ENCODE measurements at regions not wholly inside any gene's neighbourhood (a gene's known extent, or its start where the extent isn't known, plus 50 kb on each side); places are given as distances from the start of the nearest gene placed in this dataset.

DNA sequence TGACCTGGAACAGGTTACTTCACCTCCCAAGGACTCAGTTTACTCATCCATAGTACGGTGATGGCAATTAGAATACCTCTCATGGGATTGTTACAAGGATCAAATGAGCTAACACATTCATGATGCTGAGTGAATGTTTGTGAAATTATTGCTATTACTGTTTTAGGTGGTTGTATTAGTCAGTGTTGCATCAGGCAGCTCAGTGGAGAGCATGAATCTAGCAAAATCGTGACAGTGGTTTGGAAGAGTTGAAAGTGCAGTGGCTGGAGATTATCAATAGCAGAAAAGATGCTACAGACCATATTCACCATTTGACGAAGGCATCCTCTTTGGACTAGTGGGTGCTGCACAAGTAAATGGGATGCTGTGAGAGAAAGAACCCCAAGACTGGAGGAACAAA, 50.4 kb upstream of the CTNNBL1 start:
- TF ChIP-seq, protein P1, sequence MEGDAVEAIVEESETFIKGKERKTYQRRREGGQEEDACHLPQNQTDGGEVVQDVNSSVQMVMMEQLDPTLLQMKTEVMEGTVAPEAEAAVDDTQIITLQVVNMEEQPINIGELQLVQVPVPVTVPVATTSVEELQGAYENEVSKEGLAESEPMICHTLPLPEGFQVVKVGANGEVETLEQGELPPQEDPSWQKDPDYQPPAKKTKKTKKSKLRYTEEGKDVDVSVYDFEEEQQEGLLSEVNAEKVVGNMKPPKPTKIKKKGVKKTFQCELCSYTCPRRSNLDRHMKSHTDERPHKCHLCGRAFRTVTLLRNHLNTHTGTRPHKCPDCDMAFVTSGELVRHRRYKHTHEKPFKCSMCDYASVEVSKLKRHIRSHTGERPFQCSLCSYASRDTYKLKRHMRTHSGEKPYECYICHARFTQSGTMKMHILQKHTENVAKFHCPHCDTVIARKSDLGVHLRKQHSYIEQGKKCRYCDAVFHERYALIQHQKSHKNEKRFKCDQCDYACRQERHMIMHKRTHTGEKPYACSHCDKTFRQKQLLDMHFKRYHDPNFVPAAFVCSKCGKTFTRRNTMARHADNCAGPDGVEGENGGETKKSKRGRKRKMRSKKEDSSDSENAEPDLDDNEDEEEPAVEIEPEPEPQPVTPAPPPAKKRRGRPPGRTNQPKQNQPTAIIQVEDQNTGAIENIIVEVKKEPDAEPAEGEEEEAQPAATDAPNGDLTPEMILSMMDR (IDR thresholded peaks at IDR 0.05): no peak
- H3K27me3 ChIP-seq: no peaks in the 10 kb centered on the region
- no peaks in the 10 kb centered on the region for H3K4me1 ChIP-seq
- intact Hi-C loops (cut with DNase I): no loop called here
- H3K9ac ChIP-seq (ENCODE audit: low read depth in 2 of 2, low read length in 2 of 2): no peak overlapping the region
- DNase-seq: no peak
- H3K36me3 ChIP-seq: no peaks in the 10 kb centered on the region
- H3K9me3 ChIP-seq: no peaks in the 10 kb centered on the region
- no peak overlapping the region for H3K4me3 ChIP-seq
- H3K27ac ChIP-seq: no peak overlapping the region

DNA sequence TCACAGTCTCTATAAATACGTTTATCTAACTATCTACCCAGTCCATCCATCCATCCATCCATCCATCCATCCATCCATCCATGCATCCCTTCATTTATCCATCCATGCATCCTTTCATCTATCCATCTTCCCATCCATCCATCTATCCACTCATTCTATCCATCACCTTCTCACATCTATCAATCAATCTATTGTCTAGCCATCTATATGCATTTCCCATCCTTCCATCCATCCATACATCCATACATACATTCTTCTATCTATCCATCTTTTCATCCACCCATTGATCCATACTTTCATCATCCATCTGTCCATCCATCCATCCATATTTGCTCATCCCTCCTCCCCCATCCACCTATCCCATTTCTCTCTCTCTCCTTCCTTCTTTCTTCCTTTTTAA, 51.6 kb upstream of the CTNNBL1 start:
- Histone ChIP-seq H3K4me3 (no peak overlapping the region), H3K27me3 (no peaks in the 10 kb centered on the region), H3K36me3 (no peaks in the 10 kb centered on the region), H3K27ac (no peak overlapping the region), H3K9ac (ENCODE audit: low read depth in 2 of 2, low read length in 2 of 2) (no peak overlapping the region), H3K4me1 (no peaks in the 10 kb centered on the region), H3K9me3 (no peaks in the 10 kb centered on the region)
- TF ChIP-seq, protein P1 (IDR thresholded peaks at IDR 0.05): no peak
- intact Hi-C loops (cut with DNase I): no loop called here
- DNase-seq: no peak

DNA sequence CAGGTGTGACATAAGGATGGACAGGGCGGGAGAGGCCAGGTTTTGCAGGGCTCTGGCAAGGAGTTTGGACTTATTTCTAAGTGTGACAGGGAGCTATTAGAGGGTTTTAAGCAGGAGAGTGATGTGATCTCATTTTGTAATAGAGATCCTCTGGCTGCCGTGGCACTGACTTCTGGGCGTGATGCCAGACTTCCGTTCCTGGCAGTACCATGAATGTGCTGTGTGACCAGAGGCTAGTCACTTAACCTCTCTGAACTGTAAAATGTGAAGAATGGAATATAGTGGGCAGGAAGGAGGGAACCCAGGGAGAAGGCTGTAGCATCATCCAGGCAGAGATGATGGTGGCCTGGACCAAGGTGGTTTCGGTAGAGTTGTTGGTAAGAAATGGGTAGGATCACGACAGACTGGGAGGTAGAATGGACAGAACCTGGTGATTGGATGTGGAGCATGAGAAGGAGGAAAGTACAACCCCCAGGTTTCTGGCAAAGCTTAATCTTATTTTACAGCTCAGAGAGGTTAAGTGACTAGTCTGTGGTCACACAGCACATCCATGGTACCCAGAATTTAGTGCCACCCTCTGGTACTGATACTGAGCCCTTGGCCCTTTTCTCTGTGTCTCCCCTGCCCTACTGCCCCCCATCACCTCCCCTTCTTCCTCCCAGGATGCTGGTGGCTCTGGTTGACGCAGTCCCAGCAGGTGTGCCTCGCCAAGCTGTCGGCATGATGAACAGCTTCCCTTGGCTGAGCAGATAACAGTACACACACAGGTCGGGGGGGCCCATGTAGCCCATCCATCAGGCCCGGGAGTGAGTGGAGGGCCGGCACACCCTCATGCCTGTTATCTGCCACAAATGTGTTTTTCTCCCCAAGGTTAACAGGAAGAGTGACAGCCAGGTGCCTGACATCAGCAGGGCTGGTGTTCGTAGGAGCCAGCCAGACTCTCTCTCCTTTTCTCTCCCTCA, 52.9 kb upstream of the CTNNBL1 start:
- Histone ChIP-seq H3K27me3 (no peaks in the 10 kb centered on the region), H3K36me3 (no peaks in the 10 kb centered on the region), H3K27ac (no peak overlapping the region), H3K4me1 (no peaks in the 10 kb centered on the region), H3K4me3 (no peak overlapping the region), H3K9me3 (no peaks in the 10 kb centered on the region), H3K9ac (ENCODE audit: low read depth in 2 of 2, low read length in 2 of 2) (no peak overlapping the region)
- DNase-seq: no peak
- intact Hi-C loops (cut with DNase I): no loop called here
- TF ChIP-seq, protein P1 (IDR thresholded peaks at IDR 0.05): no peak

DNA sequence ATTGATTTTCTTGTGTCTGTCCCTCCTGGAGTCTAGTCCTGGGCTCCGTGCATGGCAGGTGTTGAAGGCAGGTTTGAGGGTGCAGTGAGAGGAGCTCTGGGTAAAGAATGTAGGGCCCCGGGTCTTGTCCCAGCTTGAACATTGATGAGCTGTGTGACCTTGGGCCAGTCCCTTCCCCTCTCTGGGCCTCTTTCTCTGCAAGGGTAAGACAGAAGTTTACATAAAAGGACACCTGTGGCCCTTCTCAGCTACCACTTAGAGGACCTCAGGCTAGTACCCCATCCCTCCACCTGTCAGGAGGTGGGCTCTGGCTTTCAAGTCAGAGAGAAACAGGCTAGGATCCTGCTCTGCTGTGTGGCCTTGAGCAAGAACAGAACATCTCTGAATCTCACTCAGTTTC, 55.3 kb upstream of the CTNNBL1 start:
- H3K4me1 ChIP-seq: no peaks in the 10 kb centered on the region
- no peak overlapping the region for H3K4me3 ChIP-seq
- H3K27ac ChIP-seq: no peak overlapping the region
- intact Hi-C loops (cut with DNase I): no loop called here
- no peaks in the 10 kb centered on the region for H3K36me3 ChIP-seq
- H3K9ac ChIP-seq (ENCODE audit: low read depth in 2 of 2, low read length in 2 of 2): no peak overlapping the region
- TF ChIP-seq, protein P1 (IDR thresholded peaks at IDR 0.05): no peak
- H3K9me3 ChIP-seq: no peaks in the 10 kb centered on the region
- no peak for DNase-seq
- no peaks in the 10 kb centered on the region for H3K27me3 ChIP-seq

DNA sequence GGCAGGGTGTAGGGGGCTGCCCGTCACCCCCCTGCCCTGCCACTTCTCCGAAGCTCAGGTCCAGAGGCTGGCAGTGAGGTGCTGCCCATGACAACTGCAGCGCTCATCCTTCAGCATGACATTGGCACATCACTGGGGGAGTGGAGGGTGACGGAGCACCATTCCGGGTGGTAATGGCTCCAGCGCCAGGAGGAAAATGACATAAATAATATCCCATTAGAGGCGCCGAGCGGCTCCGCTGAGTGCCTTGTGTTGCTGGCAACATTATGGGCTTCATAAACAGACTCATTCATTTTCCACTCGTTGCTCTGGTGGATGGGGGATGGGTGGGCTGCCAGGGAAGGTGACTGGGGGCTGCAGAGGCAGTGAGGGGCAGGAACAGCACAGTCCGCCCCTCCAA, 56.9 kb upstream of the CTNNBL1 start:
- Histone ChIP-seq H3K36me3 (no peaks in the 10 kb centered on the region), H3K27me3 (no peaks in the 10 kb centered on the region), H3K9me3 (no peaks in the 10 kb centered on the region), H3K4me1 (no peaks in the 10 kb centered on the region), H3K4me3 (no peak overlapping the region), H3K9ac (ENCODE audit: low read depth in 2 of 2, low read length in 2 of 2) (no peak overlapping the region), H3K27ac (no peak overlapping the region)
- intact Hi-C loops (cut with DNase I): no loop called here
- no peak for DNase-seq
- TF ChIP-seq, protein P1 (IDR thresholded peaks at IDR 0.05): no peak

Data from colonic mucosa (tissue), 4 donors.